ENCODE measurements at regions not wholly inside any gene's neighbourhood (a gene's known extent, or its start where the extent isn't known, plus 50 kb on each side); places are given as distances from the start of the nearest gene placed in this dataset.

GRCh38 chr12:125249932-125250331, 184.7 kb downstream of the AACS start:
- no peak for DNase-seq (ENCODE audit: low read depth)
- TF ChIP-seq CTCF (conservative IDR thresholded peaks at IDR 0.05; ENCODE audit: low read depth, low read length) = no peak
- H3K4me3 ChIP-seq (ENCODE audit: low read depth, low read length) = no peak overlapping the region

- no peak overlapping the region for H3K4me3 ChIP-seq (ENCODE audit: low read depth, low read length)
- TF ChIP-seq CTCF (conservative IDR thresholded peaks at IDR 0.05; ENCODE audit: low read depth, low read length) = no peak
- DNase-seq (ENCODE audit: low read depth) = no peak
These were observed 189.0 kb downstream of the AACS start for GRCh38 chr12:125254236-125254635.

GRCh38 chr12:125254856-125255255, 189.6 kb downstream of the AACS start:
- H3K4me3 ChIP-seq (ENCODE audit: low read depth, low read length) = no peak overlapping the region
- no peak for DNase-seq (ENCODE audit: low read depth)
- TF ChIP-seq CTCF (conservative IDR thresholded peaks at IDR 0.05; ENCODE audit: low read depth, low read length) = no peak

- TF ChIP-seq CTCF (conservative IDR thresholded peaks at IDR 0.05; ENCODE audit: low read depth, low read length) = no peak
- no peak for DNase-seq (ENCODE audit: low read depth)
- no peak overlapping the region for H3K4me3 ChIP-seq (ENCODE audit: low read depth, low read length)
These were observed 190.8 kb downstream of the AACS start for GRCh38 chr12:125255935-125256633.

- H3K4me3 ChIP-seq (ENCODE audit: low read depth, low read length) = no peak overlapping the region
- DNase-seq (ENCODE audit: low read depth) = no peak
- TF ChIP-seq CTCF (conservative IDR thresholded peaks at IDR 0.05; ENCODE audit: low read depth, low read length) = no peak
These were observed 191.3 kb downstream of the AACS start for GRCh38 chr12:125256634-125256936.

- H3K4me3 ChIP-seq (ENCODE audit: low read depth, low read length) = no peak overlapping the region
- TF ChIP-seq CTCF (conservative IDR thresholded peaks at IDR 0.05; ENCODE audit: low read depth, low read length) = no peak
- no peak for DNase-seq (ENCODE audit: low read depth)
These were observed 194.1 kb downstream of the AACS start for GRCh38 chr12:125259178-125259867.

GRCh38 chr12:125262851-125263250, 197.6 kb downstream of the AACS start:
- no peak for DNase-seq (ENCODE audit: low read depth)
- H3K4me3 ChIP-seq (ENCODE audit: low read depth, low read length) = no peak overlapping the region
- TF ChIP-seq CTCF (conservative IDR thresholded peaks at IDR 0.05; ENCODE audit: low read depth, low read length) = no peak
